ENCODE measurements at regions not wholly inside any gene's neighbourhood (a gene's known extent, or its start where the extent isn't known, plus 50 kb on each side); places are given as distances from the start of the nearest gene placed in this dataset.

DNA sequence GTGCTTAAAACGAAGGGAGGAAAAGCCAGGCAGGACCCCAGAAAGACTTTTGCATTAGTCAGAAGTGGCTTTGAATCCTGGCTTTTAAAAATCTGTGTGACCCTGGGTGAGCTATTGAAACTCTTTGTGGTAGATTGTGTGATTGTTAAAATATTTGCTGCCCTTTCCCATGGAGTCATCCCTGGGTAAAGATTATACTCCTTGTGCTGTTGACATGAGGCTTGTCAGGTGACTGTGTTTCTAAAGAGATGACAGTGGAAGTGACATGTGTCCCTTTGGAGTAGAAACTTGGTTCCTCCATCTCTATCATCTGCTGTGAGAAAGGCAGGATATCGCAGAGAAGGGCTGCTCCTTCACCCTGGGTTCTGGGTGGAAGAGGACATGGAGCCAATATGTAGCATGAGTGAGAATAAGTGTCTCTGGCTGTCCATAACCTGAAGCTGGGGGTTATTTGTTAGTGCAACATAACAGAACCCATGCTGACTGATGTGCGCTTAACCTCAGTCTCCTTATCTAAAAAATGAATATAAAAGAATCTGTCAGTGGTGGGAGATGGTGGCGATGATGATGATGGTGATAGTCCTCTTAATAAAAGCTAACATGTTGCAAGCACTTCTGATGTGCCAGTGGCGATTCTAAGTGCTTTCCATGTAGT lies 187.6 kb downstream of the RHOU start:
- Histone ChIP-seq H3K27ac (ENCODE audit: low read depth) (no peak overlapping the region), H3K4me1 (ENCODE audit: insufficient read depth) (no peaks in the 10 kb centered on the region), H3K36me3 (ENCODE audit: insufficient read depth) (no peaks in the 10 kb centered on the region), H3K4me3 (ENCODE audit: low read depth, low read length) (no peak overlapping the region)
- 95% methylated on average over 5 of the region's 5 CpGs for WGBS
- no peak for DNase-seq (ENCODE audit: extremely low spot score)

DNA sequence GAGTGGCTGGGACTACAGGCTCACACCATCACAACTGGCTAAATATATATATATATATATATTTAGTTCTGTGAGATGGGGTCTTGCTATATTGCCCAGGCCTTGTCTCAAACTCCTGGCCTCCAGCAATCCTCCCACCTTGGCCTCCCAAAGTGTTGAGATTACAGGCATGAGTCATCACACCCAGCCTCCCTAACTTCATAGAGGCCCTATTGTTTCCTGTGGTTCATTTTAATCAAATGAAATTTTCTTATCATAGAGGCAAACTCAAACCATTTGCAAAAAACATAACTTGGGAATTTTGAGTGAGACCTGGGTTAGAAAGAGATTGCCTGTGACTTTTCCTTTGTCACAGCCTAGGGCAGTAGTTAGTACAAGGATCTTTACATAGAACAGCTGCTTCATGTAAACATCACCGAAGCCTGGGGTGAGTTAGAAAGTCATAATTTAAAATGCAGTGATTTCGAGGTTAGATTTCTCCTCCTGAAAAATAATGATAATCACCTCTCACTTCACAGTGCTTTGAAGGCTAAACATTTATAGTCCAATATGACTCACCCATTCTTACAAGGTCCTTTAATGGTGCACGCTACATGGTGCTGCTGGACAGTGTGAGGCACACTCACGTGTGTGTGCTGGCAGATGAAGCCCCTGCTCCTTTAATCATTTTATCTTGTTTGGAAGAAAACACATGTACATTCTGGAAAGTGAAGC lies 188.9 kb downstream of the RHOU start:
- no peaks in the 10 kb centered on the region for H3K4me1 ChIP-seq (ENCODE audit: insufficient read depth)
- H3K36me3 ChIP-seq (ENCODE audit: insufficient read depth): no peaks in the 10 kb centered on the region
- H3K27ac ChIP-seq (ENCODE audit: low read depth): no peak overlapping the region
- no peak overlapping the region for H3K4me3 ChIP-seq (ENCODE audit: low read depth, low read length)
- WGBS: 43% methylated on average over 4 of the region's 4 CpGs
- no peak for DNase-seq (ENCODE audit: extremely low spot score)

DNA sequence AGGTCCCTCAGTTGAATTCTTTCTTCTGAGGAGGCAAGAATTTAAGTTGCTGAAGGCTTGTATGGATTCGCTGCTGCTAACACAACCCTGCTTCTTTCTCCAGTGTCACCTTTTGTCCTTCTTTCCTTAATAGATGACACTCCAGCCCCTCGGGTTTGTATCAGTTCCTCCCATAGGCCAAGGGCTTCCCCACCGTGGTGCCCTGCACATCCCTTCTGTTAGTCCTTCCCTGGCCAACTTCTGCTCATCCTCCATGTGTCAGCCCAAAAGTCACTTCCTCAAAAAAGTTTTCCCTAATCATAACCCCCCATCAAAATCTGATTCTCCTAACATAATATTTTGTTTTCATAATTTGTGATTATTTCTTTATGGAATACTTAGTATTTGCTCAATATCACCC lies 190.4 kb downstream of the RHOU start:
- Histone ChIP-seq H3K27ac (ENCODE audit: low read depth) (no peak overlapping the region), H3K36me3 (ENCODE audit: insufficient read depth) (no peaks in the 10 kb centered on the region), H3K4me1 (ENCODE audit: insufficient read depth) (no peaks in the 10 kb centered on the region), H3K4me3 (ENCODE audit: low read depth, low read length) (no peak overlapping the region)
- WGBS: 90% methylated on average over 3 of the region's 3 CpGs
- DNase-seq (ENCODE audit: extremely low spot score): no peak

DNA sequence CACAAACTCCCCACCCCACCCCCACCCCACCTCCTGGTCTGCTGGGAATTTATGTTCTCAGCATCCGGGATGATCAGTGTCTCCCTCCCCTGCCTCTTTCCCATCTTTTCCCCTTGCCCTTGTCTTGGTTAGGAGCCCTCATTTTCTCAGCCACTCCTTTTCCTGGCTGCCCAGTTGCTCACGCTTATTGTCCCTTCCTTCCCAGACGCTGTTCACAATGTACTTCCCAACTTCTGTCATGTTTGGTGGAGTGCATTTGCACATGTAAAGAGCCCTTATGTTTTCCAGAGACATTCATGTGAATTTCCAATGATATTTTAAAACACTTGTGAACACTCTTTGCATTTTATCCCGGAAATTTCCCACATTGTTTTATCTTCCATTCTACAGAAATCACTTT lies 192.1 kb downstream of the RHOU start:
- DNase-seq (ENCODE audit: extremely low spot score): no peak
- no peaks in the 10 kb centered on the region for H3K36me3 ChIP-seq (ENCODE audit: insufficient read depth)
- WGBS: 78% methylated on average over 4 of the region's 4 CpGs

DNA sequence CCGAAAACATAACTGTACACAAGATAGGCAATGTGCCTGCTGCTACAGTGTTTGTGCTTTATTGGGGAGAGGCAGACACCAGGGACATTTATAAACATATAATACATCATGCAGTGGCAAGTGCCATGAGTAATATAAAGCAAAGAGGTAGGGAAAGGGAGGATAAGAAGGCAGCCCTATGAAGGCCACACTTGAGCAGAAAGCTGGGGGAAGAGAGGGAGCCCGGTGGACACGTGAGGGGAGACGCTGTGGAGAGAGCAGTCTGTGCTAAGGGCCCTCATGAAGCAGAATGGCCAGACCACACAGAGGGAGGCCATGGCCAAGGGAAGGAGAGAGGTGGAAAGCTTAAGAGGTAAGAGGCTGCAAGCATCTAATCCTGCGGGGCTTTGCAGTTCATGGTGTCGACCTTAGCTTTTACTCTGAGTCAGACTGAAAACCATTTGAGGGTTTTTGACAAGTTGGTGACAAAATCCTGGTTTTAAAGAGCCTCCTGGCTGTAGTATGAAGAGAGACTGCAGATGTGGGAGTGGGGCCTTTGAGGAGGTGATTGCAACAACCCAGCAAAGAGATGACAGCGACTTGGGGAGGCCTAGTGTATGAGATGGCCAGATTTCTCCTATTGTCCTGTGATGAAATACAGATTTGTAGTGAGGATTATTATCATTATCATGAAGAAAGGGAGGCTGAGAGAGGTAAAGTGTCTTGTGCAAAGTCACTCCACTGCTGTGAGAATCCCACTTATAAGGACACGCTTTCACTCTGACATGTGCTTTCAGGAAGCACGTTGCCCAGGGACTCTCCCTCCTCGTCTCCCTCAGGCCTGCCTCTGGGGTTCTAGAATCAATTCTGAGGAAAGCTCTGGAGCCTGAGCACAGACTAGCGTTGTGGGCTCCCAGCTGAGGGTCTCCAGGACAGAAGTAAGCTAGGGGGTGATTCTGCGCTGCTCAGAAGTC lies 192.9 kb downstream of the RHOU start:
- no peak overlapping the region for H3K27ac ChIP-seq (ENCODE audit: low read depth)
- no peaks in the 10 kb centered on the region for H3K4me1 ChIP-seq (ENCODE audit: insufficient read depth)
- no peak for DNase-seq (ENCODE audit: extremely low spot score)
- no peak overlapping the region for H3K4me3 ChIP-seq (ENCODE audit: low read depth, low read length)
- 86% methylated on average over 12 of the region's 12 CpGs for WGBS
- no peaks in the 10 kb centered on the region for H3K36me3 ChIP-seq (ENCODE audit: insufficient read depth)

More for the DNA sequence above, 192.1 kb downstream of the RHOU start:
- Histone ChIP-seq H3K27ac (ENCODE audit: low read depth) (no peak overlapping the region), H3K4me3 (ENCODE audit: low read depth, low read length) (no peak overlapping the region), H3K4me1 (ENCODE audit: insufficient read depth) (no peaks in the 10 kb centered on the region)

DNA sequence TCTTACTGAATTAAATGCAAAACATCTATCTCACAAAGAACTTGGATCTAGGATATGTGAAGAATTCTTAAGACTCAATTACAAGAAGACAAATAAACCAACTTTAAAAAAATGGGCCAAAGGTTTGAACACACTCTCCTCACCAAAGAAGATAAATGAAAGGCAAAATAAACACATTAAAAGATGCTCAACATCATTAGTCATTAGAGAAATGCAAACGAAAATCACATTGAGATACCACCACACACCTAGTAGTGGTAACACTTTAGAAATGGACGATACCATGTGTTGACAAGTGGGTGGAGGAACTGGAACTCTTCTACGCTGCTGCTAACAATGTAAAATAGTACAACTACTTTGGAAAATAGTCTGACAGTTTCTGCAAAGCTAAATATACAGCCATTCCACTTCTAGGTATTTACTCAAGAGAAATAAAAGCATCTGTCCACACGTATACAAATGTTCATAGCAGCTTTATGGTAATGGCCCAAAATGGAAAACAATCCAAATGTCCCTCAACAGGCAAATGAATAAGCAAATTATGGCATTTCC lies 194.3 kb downstream of the RHOU start:
- Histone ChIP-seq H3K36me3 (ENCODE audit: insufficient read depth) (no peaks in the 10 kb centered on the region), H3K4me1 (ENCODE audit: insufficient read depth) (no peaks in the 10 kb centered on the region), H3K4me3 (ENCODE audit: low read depth, low read length) (no peak overlapping the region), H3K27ac (ENCODE audit: low read depth) (no peak overlapping the region)
- no peak for DNase-seq (ENCODE audit: extremely low spot score)
- 89% methylated on average over 4 of the region's 4 CpGs for WGBS

DNA sequence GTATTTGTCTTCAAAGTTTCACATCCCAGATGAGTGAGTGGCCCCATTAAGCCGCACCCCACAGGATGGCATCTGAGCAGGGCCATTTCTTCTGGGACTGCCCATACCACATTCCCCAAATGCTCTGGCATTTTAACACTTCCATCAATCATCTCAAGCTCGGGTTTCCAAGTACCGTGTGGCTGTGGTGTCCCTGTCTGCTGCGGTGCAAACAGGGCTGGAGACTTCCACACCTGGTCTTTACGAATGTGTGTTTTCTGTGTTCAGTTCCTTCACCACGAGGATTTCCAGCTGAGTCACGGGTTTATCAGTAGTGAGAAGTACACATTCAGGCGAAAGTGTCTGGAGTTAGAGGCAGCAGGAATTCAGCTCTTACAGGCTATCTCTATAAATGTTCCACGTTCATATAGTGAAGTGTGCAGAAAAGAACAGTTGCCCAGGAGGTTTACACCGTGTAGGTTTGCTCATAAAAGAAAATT lies 195.2 kb downstream of the RHOU start:
- DNase-seq (ENCODE audit: extremely low spot score): no peak
- 49% methylated on average over 10 of the region's 10 CpGs for WGBS
- Histone ChIP-seq H3K4me3 (ENCODE audit: low read depth, low read length) (no peak overlapping the region), H3K4me1 (ENCODE audit: insufficient read depth) (no peaks in the 10 kb centered on the region), H3K36me3 (ENCODE audit: insufficient read depth) (no peaks in the 10 kb centered on the region), H3K27ac (ENCODE audit: low read depth) (no peak overlapping the region)

DNA sequence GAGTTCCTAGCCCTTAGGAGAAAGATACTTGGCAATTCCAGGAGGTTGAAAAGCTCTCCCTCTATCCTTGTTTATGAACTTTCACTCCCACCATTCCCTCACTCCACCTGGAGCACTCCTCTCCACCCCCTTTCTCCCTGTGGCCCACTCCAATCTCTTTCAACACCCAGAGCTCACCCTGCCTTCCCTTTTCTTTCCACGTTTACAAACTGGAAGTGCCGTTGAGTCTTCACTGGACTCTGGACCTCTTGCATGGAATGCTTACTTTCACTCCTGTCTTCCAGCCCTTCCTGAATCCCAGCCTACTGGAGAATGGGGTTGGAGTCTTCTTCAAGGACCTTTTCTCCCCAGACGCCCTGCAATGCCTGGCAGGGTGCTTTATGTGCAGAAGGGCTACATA lies 198.5 kb downstream of the RHOU start:
- Histone ChIP-seq H3K36me3 (ENCODE audit: insufficient read depth) (no peaks in the 10 kb centered on the region), H3K4me3 (ENCODE audit: low read depth, low read length) (no peak overlapping the region), H3K4me1 (ENCODE audit: insufficient read depth) (no peaks in the 10 kb centered on the region), H3K27ac (ENCODE audit: low read depth) (no peak overlapping the region)
- no peak for DNase-seq (ENCODE audit: extremely low spot score)
- WGBS: 91% methylated on average over 3 of the region's 3 CpGs

DNA sequence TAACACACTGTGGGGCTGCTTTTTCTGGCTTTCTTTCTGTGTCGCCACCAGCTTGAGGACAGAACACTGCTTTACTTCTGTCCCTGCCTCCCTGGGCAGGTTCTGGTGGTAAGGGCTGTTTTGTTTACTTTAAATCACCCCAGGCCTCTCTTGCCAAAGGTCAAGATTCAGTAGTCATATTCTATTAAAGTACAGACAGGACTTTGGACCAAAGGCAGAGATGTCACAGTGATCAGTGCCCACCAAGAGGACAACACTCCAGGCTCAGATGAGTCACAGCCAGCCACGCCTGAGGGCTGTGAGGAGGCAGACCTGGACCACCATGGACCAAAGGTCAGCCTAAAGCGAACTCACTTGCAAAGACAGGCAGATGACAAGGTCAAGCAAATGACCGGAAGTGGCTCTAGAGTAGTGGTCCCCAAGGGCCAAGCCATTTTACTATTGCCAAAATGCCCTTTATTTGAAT lies 200.0 kb downstream of the RHOU start:
- Histone ChIP-seq H3K4me3 (ENCODE audit: low read depth, low read length) (no peak overlapping the region), H3K27ac (ENCODE audit: low read depth) (no peak overlapping the region), H3K36me3 (ENCODE audit: insufficient read depth) (no peaks in the 10 kb centered on the region), H3K4me1 (ENCODE audit: insufficient read depth) (no peaks in the 10 kb centered on the region)
- DNase-seq (ENCODE audit: extremely low spot score): no peak
- WGBS: 96% methylated on average over 4 of the region's 4 CpGs

DNA sequence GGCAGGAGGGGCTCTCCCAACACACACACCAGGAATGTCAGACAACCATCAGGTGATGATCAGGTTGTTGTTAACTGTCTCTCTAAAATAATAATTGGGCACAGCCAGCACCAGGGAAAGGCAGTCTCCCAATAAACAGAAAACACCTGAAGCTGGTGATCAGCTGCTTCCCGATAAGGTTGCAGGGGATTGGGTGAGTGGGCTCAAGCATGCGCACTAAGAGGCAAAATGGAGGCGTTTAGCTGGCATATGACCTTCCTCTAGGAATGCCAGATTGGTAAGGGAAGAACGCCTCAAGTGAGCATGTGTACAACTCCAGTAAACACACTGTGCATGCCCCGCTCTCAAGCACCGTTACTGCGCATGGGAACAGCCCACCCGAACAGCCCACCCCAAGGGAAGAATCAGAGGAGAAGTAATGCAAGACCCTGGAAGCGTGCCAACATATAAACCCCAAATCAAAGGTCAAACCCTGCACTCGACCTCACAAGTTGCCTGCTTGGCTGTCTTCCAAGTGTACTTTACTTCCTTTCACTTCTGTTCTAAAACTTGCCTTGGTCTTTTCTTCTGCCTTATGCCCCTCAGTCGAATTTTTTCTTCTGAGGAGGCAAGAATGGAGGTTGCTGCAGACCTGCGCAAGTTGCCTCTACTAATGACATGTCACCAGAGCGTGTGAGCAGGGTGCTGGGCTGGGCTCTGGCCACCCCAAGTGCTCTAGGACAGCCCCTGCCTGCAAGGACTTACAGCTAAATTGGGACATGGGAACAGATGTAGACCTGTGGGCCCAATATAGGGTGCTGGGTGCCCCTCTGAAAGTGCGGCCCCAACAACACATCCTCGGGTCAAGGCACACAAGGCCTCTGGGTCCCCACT lies 200.8 kb downstream of the RHOU start:
- Histone ChIP-seq H3K36me3 (ENCODE audit: insufficient read depth) (no peaks in the 10 kb centered on the region), H3K4me1 (ENCODE audit: insufficient read depth) (no peaks in the 10 kb centered on the region), H3K27ac (ENCODE audit: low read depth) (no peak overlapping the region), H3K4me3 (ENCODE audit: low read depth, low read length) (no peak overlapping the region)
- WGBS: 77% methylated on average over 15 of the region's 15 CpGs
- no peak for DNase-seq (ENCODE audit: extremely low spot score)

DNA sequence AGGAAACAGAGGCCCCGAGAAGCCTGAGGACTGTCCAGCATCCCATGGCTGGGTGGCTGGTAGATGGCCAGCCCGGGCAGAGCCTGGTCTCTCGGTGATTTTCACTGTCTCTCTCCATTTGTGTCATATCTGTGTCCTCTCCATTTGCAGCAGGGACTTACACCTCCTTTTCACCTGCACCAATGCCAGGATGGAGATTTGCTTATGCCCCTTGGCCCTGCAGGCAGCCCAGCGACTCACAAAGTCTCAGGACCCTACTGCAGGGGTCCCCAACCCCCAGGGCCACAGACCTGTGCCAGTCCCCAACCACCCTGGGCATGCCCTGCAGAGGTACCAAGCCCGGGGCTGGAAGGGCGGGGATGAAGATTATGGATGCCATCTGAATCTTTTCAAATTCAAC lies 201.6 kb downstream of the RHOU start:
- WGBS: 91% methylated on average over 6 of the region's 6 CpGs
- H3K36me3 ChIP-seq (ENCODE audit: insufficient read depth): no peaks in the 10 kb centered on the region
- H3K27ac ChIP-seq (ENCODE audit: low read depth): no peak overlapping the region
- DNase-seq (ENCODE audit: extremely low spot score): no peak
- H3K4me1 ChIP-seq (ENCODE audit: insufficient read depth): no peaks in the 10 kb centered on the region
- H3K4me3 ChIP-seq (ENCODE audit: low read depth, low read length): no peak overlapping the region

DNA sequence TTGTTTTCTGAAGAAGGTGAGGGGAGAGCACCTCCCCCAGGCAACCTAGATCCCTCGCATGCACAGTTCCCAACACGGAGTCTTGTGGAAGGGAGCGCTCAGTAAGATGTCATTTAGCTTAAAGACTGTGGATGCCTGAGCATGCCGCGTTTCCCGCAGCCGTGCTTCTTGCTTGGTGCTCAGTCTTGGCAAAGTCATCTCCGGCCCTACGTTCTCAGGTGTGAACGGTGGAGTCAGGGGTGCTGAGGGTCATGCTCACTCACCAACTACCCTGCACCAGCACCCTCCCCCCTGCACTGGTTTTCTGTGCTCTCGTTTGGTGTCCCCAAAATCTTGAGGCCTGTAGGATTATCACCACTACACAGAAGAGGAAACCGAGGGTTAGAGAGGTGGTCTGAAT lies 202.1 kb downstream of the RHOU start:
- Histone ChIP-seq H3K36me3 (ENCODE audit: insufficient read depth) (no peaks in the 10 kb centered on the region), H3K4me3 (ENCODE audit: low read depth, low read length) (no peak overlapping the region), H3K27ac (ENCODE audit: low read depth) (no peak overlapping the region), H3K4me1 (ENCODE audit: insufficient read depth) (no peaks in the 10 kb centered on the region)
- 91% methylated on average over 12 of the region's 12 CpGs for WGBS
- no peak for DNase-seq (ENCODE audit: extremely low spot score)
